Astrocyte (in vitro differentiated cells and primary cell): ENCODE measurements at regions not wholly inside any gene's neighbourhood (a gene's known extent, or its start where the extent isn't known, plus 50 kb on each side); places are given as distances from the start of the nearest gene placed in this dataset.
"Not testable (repeated sequence)": the region's sequence is repeated elsewhere in the genome, so short reads cannot be mapped to it uniquely, and the experiment has no call there.

ENCODE experiments used
- DNase-seq: peaks from one replicate; pipeline ENCODE4 v3.0.0-alpha.2; 2010; ENCODE audit warnings: low read depth
- FAIRE-seq: peaks from 2 replicates; lab custom pipeline; 2011; peaks lifted over from hg19 to GRCh38; lab: Jason Lieb, UNC
- H2AFZ ChIP-seq: 2 replicates; pipeline ENCODE4 v1.6.0; 2012; ENCODE audit warnings: low read depth, low read length, inconsistent platforms
- H3K27ac ChIP-seq: 2 replicates; pipeline ENCODE4 v1.5.1; 2011; ENCODE audit warnings: low read depth, low read length, inconsistent platforms
- H3K27me3 ChIP-seq: 2 replicates; pipeline ENCODE4 v1.6.0; 2011; ENCODE audit warnings: low read length, inconsistent platforms; ENCODE audit not compliant: insufficient read depth
- H3K36me3 ChIP-seq: 2 replicates; pipeline ENCODE4 v1.5.1; 2011; ENCODE audit warnings: low read length, inconsistent platforms; ENCODE audit not compliant: insufficient read depth
- H3K4me1 ChIP-seq: 2 replicates; pipeline ENCODE4 v1.5.1; 2011; ENCODE audit warnings: low read length, inconsistent platforms; ENCODE audit not compliant: insufficient read depth
- H3K4me2 ChIP-seq: 2 replicates; pipeline ENCODE4 v1.6.0; 2012; ENCODE audit warnings: low read length, inconsistent platforms
- H3K4me3 ChIP-seq: 2 replicates; pipeline ENCODE4 v1.5.1; 2011; ENCODE audit warnings: low read depth, mild to moderate bottlenecking, low read length, inconsistent platforms; ENCODE audit not compliant: insufficient read depth
- H3K79me2 ChIP-seq: 2 replicates; pipeline ENCODE4 v1.6.0; 2012; ENCODE audit warnings: mild to moderate bottlenecking, low read length, inconsistent platforms; ENCODE audit not compliant: insufficient read depth
- H3K9ac ChIP-seq: 2 replicates; pipeline ENCODE4 v1.6.0; 2012; ENCODE audit warnings: mild to moderate bottlenecking, low read length, inconsistent platforms
- H3K9me3 ChIP-seq: 2 replicates; pipeline ENCODE4 v1.5.1; 2012; ENCODE audit warnings: low read depth, mild to moderate bottlenecking, low read length, inconsistent platforms; ENCODE audit not compliant: insufficient read depth
- H4K20me1 ChIP-seq: 2 replicates; pipeline ENCODE4 v1.6.0; 2012; ENCODE audit warnings: low read length, inconsistent platforms; ENCODE audit not compliant: insufficient read depth
- H3K27ac Mint-ChIP-seq: one replicate; pipeline ENCODE4 v1.8.0; 2021; ENCODE audit warnings: mild to moderate bottlenecking, mixed read lengths; ENCODE audit not compliant: unreplicated experiment
- H3K27me3 Mint-ChIP-seq: one replicate; pipeline ENCODE4 v1.8.0; 2021; ENCODE audit warnings: low read depth, mixed read lengths; ENCODE audit not compliant: unreplicated experiment
- H3K36me3 Mint-ChIP-seq: one replicate; pipeline ENCODE4 v1.8.0; 2021; ENCODE audit warnings: low read depth, mixed read lengths; ENCODE audit not compliant: unreplicated experiment
- H3K4me1 Mint-ChIP-seq: one replicate; pipeline ENCODE4 v1.8.0; 2021; ENCODE audit warnings: low read depth, mixed read lengths; ENCODE audit not compliant: unreplicated experiment
- H3K4me3 Mint-ChIP-seq: one replicate; pipeline ENCODE4 v1.8.0; 2021; ENCODE audit warnings: mild to moderate bottlenecking, moderate library complexity, mixed read lengths; ENCODE audit not compliant: unreplicated experiment
- H3K9me3 Mint-ChIP-seq: one replicate; pipeline ENCODE4 v1.8.0; 2021; ENCODE audit warnings: mild to moderate bottlenecking, mixed read lengths; ENCODE audit not compliant: unreplicated experiment
- CTCF ChIP-seq: IDR thresholded peaks from 2 replicates; pipeline ENCODE4 v1.5.1; 2011; ENCODE audit warnings: low read depth, mild to moderate bottlenecking, inconsistent platforms, low read length, moderate library complexity; ENCODE audit not compliant: insufficient read depth
- EZH2 ChIP-seq: IDR thresholded peaks from 2 replicates; pipeline ENCODE4 v1.6.1; 2012; ENCODE audit warnings: mild to moderate bottlenecking, low read length, inconsistent platforms; ENCODE audit not compliant: insufficient read depth

DNA sequence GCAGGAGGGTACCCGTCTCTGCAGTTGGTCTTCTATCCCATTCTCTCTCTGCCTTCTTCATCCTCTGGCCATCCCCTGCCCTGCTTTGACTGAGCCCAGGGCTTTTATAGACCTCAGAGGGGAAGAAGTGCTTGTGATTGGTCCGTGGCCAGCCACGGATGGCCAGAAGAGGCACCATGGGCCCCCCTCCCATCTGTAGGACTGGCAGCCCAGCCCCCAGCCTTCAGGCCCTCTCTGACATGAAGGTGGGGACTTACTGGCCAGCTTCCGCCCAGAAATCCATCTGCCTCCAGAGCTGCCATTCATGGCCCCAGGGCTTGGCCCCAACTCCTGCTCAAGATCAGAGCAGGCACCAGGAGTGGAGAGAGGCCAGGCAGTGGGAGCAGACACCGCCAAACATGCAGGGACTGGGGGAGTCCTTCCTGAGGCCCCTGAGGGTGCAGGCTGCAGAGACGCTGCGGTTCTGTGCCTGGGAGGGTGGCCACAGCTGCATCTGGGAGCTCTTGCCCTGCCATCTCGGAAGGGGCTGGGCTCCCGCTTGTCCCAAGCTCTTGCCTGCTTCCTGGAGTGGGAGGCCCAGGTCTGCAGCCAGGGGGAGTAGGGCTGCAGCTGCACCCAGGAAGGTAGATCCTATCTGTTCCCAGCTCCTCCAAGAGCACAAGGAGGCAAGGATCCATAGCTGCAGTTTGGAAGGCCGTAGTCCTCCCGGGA lies 698.6 kb upstream of the B3GALT2 start:
- Histone ChIP-seq H4K20me1 (no peaks in the 10 kb centered on the region), H3K4me1 (no peaks in the 10 kb centered on the region), H3K4me2 (no peak overlapping the region), H3K27me3 (no peaks in the 10 kb centered on the region), H2AFZ (no peak overlapping the region), H3K4me3 (no peak overlapping the region), H3K9ac (no peak overlapping the region), H3K27ac (no peak overlapping the region), H3K9me3 (no peaks in the 10 kb centered on the region), H3K79me2 (no peaks in the 10 kb centered on the region), H3K36me3 (no peaks in the 10 kb centered on the region)
- Mint-ChIP-seq H3K4me1 (no peaks in the 10 kb centered on the region), H3K27ac (no peak overlapping the region), H3K9me3 (peaks cover 3% of the 10 kb centered on the region), H3K36me3 (no peaks in the 10 kb centered on the region), H3K4me3 (no peak overlapping the region), H3K27me3 (no peaks in the 10 kb centered on the region)
- DNase-seq: no peak
- TF ChIP-seq EZH2: no peak
- TF ChIP-seq CTCF: no peak
- FAIRE-seq: no peak

- not testable (repeated sequence) for H3K27me3 Mint-ChIP-seq, H3K27ac Mint-ChIP-seq, H3K36me3 Mint-ChIP-seq, H3K9ac ChIP-seq, H3K4me2 ChIP-seq, H4K20me1 ChIP-seq, H3K36me3 ChIP-seq, H3K4me1 Mint-ChIP-seq, H3K27me3 ChIP-seq, H3K4me1 ChIP-seq, H3K4me3 Mint-ChIP-seq, H3K9me3 ChIP-seq, H3K4me3 ChIP-seq, H3K79me2 ChIP-seq, H3K27ac ChIP-seq, H2AFZ ChIP-seq, DNase-seq, FAIRE-seq
- H3K9me3 Mint-ChIP-seq: peaks cover 17% of the 10 kb centered on the region
Measured at GRCh38 chr1:193877920-193878319, 691.5 kb upstream of the B3GALT2 start.

GRCh38 chr1:193868425-193868824 lies 682.0 kb upstream of the B3GALT2 start:
- Histone ChIP-seq H2AFZ (no peak overlapping the region), H3K9ac (no peak overlapping the region), H3K36me3 (no peaks in the 10 kb centered on the region), H3K27ac (no peak overlapping the region), H3K4me2 (no peak overlapping the region), H3K27me3 (no peaks in the 10 kb centered on the region), H3K9me3 (no peaks in the 10 kb centered on the region), H4K20me1 (no peaks in the 10 kb centered on the region), H3K4me3 (no peak overlapping the region), H3K79me2 (no peaks in the 10 kb centered on the region), H3K4me1 (no peaks in the 10 kb centered on the region)
- FAIRE-seq: no peak
- Mint-ChIP-seq H3K9me3 (peaks cover under 1% of the 10 kb centered on the region), H3K27me3 (no peaks in the 10 kb centered on the region), H3K36me3 (no peaks in the 10 kb centered on the region), H3K4me1 (no peaks in the 10 kb centered on the region), H3K4me3 (no peak overlapping the region), H3K27ac (no peak overlapping the region)
- no peak for DNase-seq
- no peak for TF ChIP-seq EZH2
